ENCODE measurements at regions not wholly inside any gene's neighbourhood (a gene's known extent, or its start where the extent isn't known, plus 50 kb on each side); places are given as distances from the start of the nearest gene placed in this dataset.

- Mint-ChIP-seq H3K27ac (no peak overlapping the region), H3K36me3 (ENCODE audit: low read depth) (no peaks in the 10 kb centered on the region), H3K27me3 (peaks cover 10% of the 10 kb centered on the region)
These were observed 230.7 kb upstream of the SLCO3A1 start for GRCh38 chr15:91622711-91623342.

GRCh38 chr15:91624353-91624968 is 229.0 kb upstream of the SLCO3A1 start:
- Mint-ChIP-seq H3K27me3 (peaks cover 10% of the 10 kb centered on the region), H3K27ac (no peak overlapping the region), H3K9me3 (no peaks in the 10 kb centered on the region), H3K4me1 (ENCODE audit: low read depth) (no peaks in the 10 kb centered on the region), H3K36me3 (ENCODE audit: low read depth) (no peaks in the 10 kb centered on the region), H3K4me3 (no peak overlapping the region)
- intact Hi-C loops (cut with micrococcal nuclease): no loop called here

More at GRCh38 chr15:91622711-91623342, 230.7 kb upstream of the SLCO3A1 start:
- Mint-ChIP-seq H3K4me3 (no peak overlapping the region), H3K9me3 (peaks cover 10% of the 10 kb centered on the region), H3K4me1 (ENCODE audit: low read depth) (no peaks in the 10 kb centered on the region)
- intact Hi-C loops (cut with micrococcal nuclease): no loop called here

- intact Hi-C loops (cut with micrococcal nuclease): no loop called here
- peaks cover 10% of the 10 kb centered on the region for H3K27me3 Mint-ChIP-seq
- no peaks in the 10 kb centered on the region for H3K36me3 Mint-ChIP-seq (ENCODE audit: low read depth)
- no peak overlapping the region for H3K4me3 Mint-ChIP-seq
- no peak overlapping the region for H3K27ac Mint-ChIP-seq
- no peaks in the 10 kb centered on the region for H3K9me3 Mint-ChIP-seq
- no peaks in the 10 kb centered on the region for H3K4me1 Mint-ChIP-seq (ENCODE audit: low read depth)
These were observed 228.0 kb upstream of the SLCO3A1 start for GRCh38 chr15:91625506-91625905.

- intact Hi-C loops (cut with micrococcal nuclease): no loop called here
- Mint-ChIP-seq H3K27me3 (peaks cover 3% of the 10 kb centered on the region), H3K9me3 (no peaks in the 10 kb centered on the region), H3K4me1 (ENCODE audit: low read depth) (no peaks in the 10 kb centered on the region), H3K36me3 (ENCODE audit: low read depth) (no peaks in the 10 kb centered on the region), H3K27ac (no peak overlapping the region), H3K4me3 (no peak overlapping the region)
These were observed 225.8 kb upstream of the SLCO3A1 start for GRCh38 chr15:91627473-91628278.

GRCh38 chr15:91630090-91630489 is 223.4 kb upstream of the SLCO3A1 start:
- H3K27me3 Mint-ChIP-seq: no peaks in the 10 kb centered on the region
- no peak overlapping the region for H3K27ac Mint-ChIP-seq
- H3K36me3 Mint-ChIP-seq (ENCODE audit: low read depth): no peaks in the 10 kb centered on the region
- intact Hi-C loops (cut with micrococcal nuclease): no loop called here
- H3K4me1 Mint-ChIP-seq (ENCODE audit: low read depth): no peaks in the 10 kb centered on the region
- H3K4me3 Mint-ChIP-seq: no peak overlapping the region
- no peaks in the 10 kb centered on the region for H3K9me3 Mint-ChIP-seq

GRCh38 chr15:91632176-91632575 is 221.3 kb upstream of the SLCO3A1 start:
- no peak overlapping the region for H3K4me3 Mint-ChIP-seq
- H3K4me1 Mint-ChIP-seq (ENCODE audit: low read depth): no peaks in the 10 kb centered on the region
- H3K27me3 Mint-ChIP-seq: no peaks in the 10 kb centered on the region
- no peak overlapping the region for H3K27ac Mint-ChIP-seq
- no peaks in the 10 kb centered on the region for H3K9me3 Mint-ChIP-seq
- intact Hi-C loops (cut with micrococcal nuclease): no loop called here
- H3K36me3 Mint-ChIP-seq (ENCODE audit: low read depth): no peaks in the 10 kb centered on the region

GRCh38 chr15:91632981-91633380 is 220.5 kb upstream of the SLCO3A1 start:
- Mint-ChIP-seq H3K9me3 (no peaks in the 10 kb centered on the region), H3K36me3 (ENCODE audit: low read depth) (no peaks in the 10 kb centered on the region), H3K27me3 (no peaks in the 10 kb centered on the region), H3K4me3 (no peak overlapping the region), H3K4me1 (ENCODE audit: low read depth) (no peaks in the 10 kb centered on the region), H3K27ac (no peak overlapping the region)
- intact Hi-C loops (cut with micrococcal nuclease): no loop called here

- Mint-ChIP-seq H3K27ac (no peak overlapping the region), H3K36me3 (ENCODE audit: low read depth) (no peaks in the 10 kb centered on the region), H3K4me3 (no peak overlapping the region), H3K27me3 (no peaks in the 10 kb centered on the region), H3K9me3 (no peaks in the 10 kb centered on the region), H3K4me1 (ENCODE audit: low read depth) (no peaks in the 10 kb centered on the region)
- intact Hi-C loops (cut with micrococcal nuclease): no loop called here
These were observed 219.3 kb upstream of the SLCO3A1 start for GRCh38 chr15:91634179-91634578.

GRCh38 chr15:91635080-91635479 is 218.4 kb upstream of the SLCO3A1 start:
- H3K27ac Mint-ChIP-seq: no peak overlapping the region
- H3K27me3 Mint-ChIP-seq: no peaks in the 10 kb centered on the region
- no peak overlapping the region for H3K4me3 Mint-ChIP-seq
- intact Hi-C loops (cut with micrococcal nuclease): no loop called here
- H3K36me3 Mint-ChIP-seq (ENCODE audit: low read depth): no peaks in the 10 kb centered on the region
- no peaks in the 10 kb centered on the region for H3K4me1 Mint-ChIP-seq (ENCODE audit: low read depth)
- peaks cover 3% of the 10 kb centered on the region for H3K9me3 Mint-ChIP-seq

- Mint-ChIP-seq H3K4me1 (ENCODE audit: low read depth) (no peaks in the 10 kb centered on the region), H3K27me3 (no peaks in the 10 kb centered on the region), H3K27ac (no peak overlapping the region), H3K4me3 (no peak overlapping the region), H3K9me3 (peaks cover 8% of the 10 kb centered on the region), H3K36me3 (ENCODE audit: low read depth) (no peaks in the 10 kb centered on the region)
- intact Hi-C loops (cut with micrococcal nuclease): no loop called here
These were observed 217.9 kb upstream of the SLCO3A1 start for GRCh38 chr15:91635641-91636040.

GRCh38 chr15:91649016-91649415 is 204.5 kb upstream of the SLCO3A1 start:
- Mint-ChIP-seq H3K4me1 (ENCODE audit: low read depth) (no peaks in the 10 kb centered on the region), H3K27me3 (peaks cover 3% of the 10 kb centered on the region), H3K36me3 (ENCODE audit: low read depth) (no peaks in the 10 kb centered on the region), H3K4me3 (no peak overlapping the region), H3K9me3 (no peaks in the 10 kb centered on the region), H3K27ac (no peak overlapping the region)
- intact Hi-C loops (cut with micrococcal nuclease): no loop called here

- H3K4me3 Mint-ChIP-seq: no peak overlapping the region
- intact Hi-C loops (cut with micrococcal nuclease): loop anchor here (10.0 kb wide), 1 partner anchor 95 kb away; no protein-coding TSS in a partner anchor
- H3K27me3 Mint-ChIP-seq: peaks cover 3% of the 10 kb centered on the region
- H3K27ac Mint-ChIP-seq: no peak overlapping the region
- H3K4me1 Mint-ChIP-seq (ENCODE audit: low read depth): no peaks in the 10 kb centered on the region
- peaks cover under 1% of the 10 kb centered on the region for H3K9me3 Mint-ChIP-seq
- no peaks in the 10 kb centered on the region for H3K36me3 Mint-ChIP-seq (ENCODE audit: low read depth)
These were observed 203.6 kb upstream of the SLCO3A1 start for GRCh38 chr15:91649831-91650321.

GRCh38 chr15:91651251-91651650 is 202.3 kb upstream of the SLCO3A1 start:
- Mint-ChIP-seq H3K27ac (no peak overlapping the region), H3K36me3 (ENCODE audit: low read depth) (no peaks in the 10 kb centered on the region), H3K9me3 (peaks cover 9% of the 10 kb centered on the region), H3K4me1 (ENCODE audit: low read depth) (no peaks in the 10 kb centered on the region), H3K4me3 (no peak overlapping the region), H3K27me3 (peaks cover 13% of the 10 kb centered on the region)
- intact Hi-C loops (cut with micrococcal nuclease): loop anchor here (10.0 kb wide), 1 partner anchor 94 kb away; no protein-coding TSS in a partner anchor

GRCh38 chr15:91652610-91653207 is 200.8 kb upstream of the SLCO3A1 start:
- intact Hi-C loops (cut with micrococcal nuclease): loop anchor here (10.0 kb wide), 1 partner anchor 92 kb away; no protein-coding TSS in a partner anchor
- Mint-ChIP-seq H3K4me3 (no peak overlapping the region), H3K4me1 (ENCODE audit: low read depth) (no peaks in the 10 kb centered on the region), H3K27me3 (peaks cover 17% of the 10 kb centered on the region), H3K36me3 (ENCODE audit: low read depth) (no peaks in the 10 kb centered on the region), H3K27ac (no peak overlapping the region), H3K9me3 (peaks cover 9% of the 10 kb centered on the region)

Data from dendritic cell treated with granulocyte-macrophage colony-stimulating factor and Interleukin-4, amounts not matched to agents 40 ng/mL and 50 ng/mL, for 4 days (primary cell).